HL-60 (cell line): ENCODE measurements at regions not wholly inside any gene's neighbourhood (a gene's known extent, or its start where the extent isn't known, plus 50 kb on each side); places are given as distances from the start of the nearest gene placed in this dataset.

Experiments
- DNase-seq, 2 experiments: peaks; one replicate each; pipeline ENCODE4 v3.0.0-alpha.2; 2010 to 2020; ENCODE audit warnings: low read depth in 1 of 2, low spot score in 1 of 2
- H3K27ac ChIP-seq: fragments of 250-450 bp; sonication (Bioruptor Pico); replicated peaks from 2 replicates; pipeline ENCODE4 v1.5.1; 2020; ENCODE audit warnings: mild to moderate bottlenecking, moderate library complexity
- H3K27me3 ChIP-seq: fragments of 250-450 bp; sonication (Bioruptor Pico); 2 replicates; pipeline ENCODE4 v1.5.1; 2021; ENCODE audit warnings: mild to moderate bottlenecking, moderate library complexity; ENCODE audit not compliant: insufficient read depth, poor library complexity, severe bottlenecking
- H3K4me3 ChIP-seq: replicated peaks from 2 replicates; pipeline ENCODE4 v1.5.1; 2011; ENCODE audit warnings: mild to moderate bottlenecking, control low read depth, low read length; ENCODE audit not compliant: insufficient read depth
- CTCF ChIP-seq: IDR thresholded peaks from one replicate; pipeline ENCODE4 v1.5.1; 2011; ENCODE audit warnings: low read length, control low read depth, inconsistent platforms; ENCODE audit not compliant: insufficient read depth
- GABPA ChIP-seq: IDR thresholded peaks from 2 replicates; pipeline ENCODE4 v1.6.1; 2012; ENCODE audit warnings: low read depth
- POLR2AphosphoS5 ChIP-seq: IDR thresholded peaks from 2 replicates; pipeline ENCODE4 v1.6.1; 2012; ENCODE audit warnings: low read depth
- REST ChIP-seq: IDR thresholded peaks from 2 replicates; pipeline ENCODE4 v1.6.1; 2012; ENCODE audit warnings: low read depth; ENCODE audit not compliant: insufficient replicate concordance
- SPI1 ChIP-seq: IDR thresholded peaks from 2 replicates; pipeline ENCODE4 v1.6.1; 2012; ENCODE audit warnings: low read depth, mild to moderate bottlenecking, borderline replicate concordance

GRCh38 chr5:52013523-52013922, 630.3 kb downstream of the ISL1 start:
- no peak overlapping the region for H3K4me3 ChIP-seq
- peaks cover 2% of the 10 kb centered on the region for H3K27me3 ChIP-seq
- no peak overlapping the region for H3K27ac ChIP-seq
- no peak for DNase-seq
- no peak for TF ChIP-seq GABPA
- TF ChIP-seq POLR2AphosphoS5 = no peak
- no peak for TF ChIP-seq REST
- TF ChIP-seq CTCF = no peak

- DNase-seq = no peak
- H3K27ac ChIP-seq = no peak overlapping the region
- no peak for TF ChIP-seq CTCF
- no peak for TF ChIP-seq POLR2AphosphoS5
- no peak for TF ChIP-seq REST
- TF ChIP-seq SPI1 = no peak
- TF ChIP-seq GABPA = no peak
- H3K27me3 ChIP-seq = peaks cover 2% of the 10 kb centered on the region
- H3K4me3 ChIP-seq = no peak overlapping the region
Measured at GRCh38 chr5:52015760-52016159, 632.5 kb downstream of the ISL1 start.

GRCh38 chr5:52017567-52017966, 634.3 kb downstream of the ISL1 start:
- Histone ChIP-seq H3K27ac (no peak overlapping the region), H3K27me3 (peaks cover 2% of the 10 kb centered on the region), H3K4me3 (no peak overlapping the region)
- TF ChIP-seq GABPA (no peak), CTCF (no peak), POLR2AphosphoS5 (no peak), SPI1 (no peak), REST (no peak)
- no peak for DNase-seq
